Karpas-422 (cell line): ENCODE measurements at regions not wholly inside any gene's neighbourhood (a gene's known extent, or its start where the extent isn't known, plus 50 kb on each side); places are given as distances from the start of the nearest gene placed in this dataset.

Experiments
- DNase-seq: peaks from one replicate; pipeline ENCODE4 v3.0.0-alpha.2; 2015
- H2AFZ ChIP-seq: fragments of 200-600 bp; sonication (generic); 2 replicates; pipeline ENCODE4 v1.6.1; 2014; ENCODE audit warnings: antibody characterized with exemption, low read length, mixed read lengths
- H3K27ac ChIP-seq: fragments of 200-600 bp; sonication (generic); 2 replicates; pipeline ENCODE4 v1.5.1; 2014; ENCODE audit warnings: mild to moderate bottlenecking, low read length, moderate library complexity
- H3K27me3 ChIP-seq: fragments of 200-600 bp; sonication (generic); 2 replicates; pipeline ENCODE4 v1.6.1; 2014; ENCODE audit warnings: low read length, mixed read lengths
- H3K36me3 ChIP-seq: fragments of 200-600 bp; sonication (generic); 2 replicates; pipeline ENCODE4 v1.6.1; 2014; ENCODE audit warnings: low read length, mixed read lengths; ENCODE audit not compliant: insufficient read depth
- H3K4me1 ChIP-seq: fragments of 200-600 bp; sonication (generic); 2 replicates; pipeline ENCODE4 v1.6.1; 2014; ENCODE audit warnings: mild to moderate bottlenecking, low read length, mixed read lengths
- H3K4me2 ChIP-seq: fragments of 200-600 bp; sonication (generic); 2 replicates; pipeline ENCODE4 v1.6.1; 2014; ENCODE audit warnings: low read length, low read depth, mild to moderate bottlenecking; ENCODE audit not compliant: poor library complexity, severe bottlenecking
- H3K4me3 ChIP-seq: fragments of 200-600 bp; sonication (generic); 2 replicates; pipeline ENCODE4 v1.5.1; 2014; ENCODE audit warnings: mild to moderate bottlenecking, antibody characterized with exemption, low read length, mixed read lengths
- H3K79me2 ChIP-seq: fragments of 200-600 bp; sonication (generic); 2 replicates; pipeline ENCODE4 v1.6.1; 2014; ENCODE audit warnings: mild to moderate bottlenecking, low read length, mixed read lengths
- H3K9ac ChIP-seq: fragments of 200-600 bp; sonication (generic); 2 replicates; pipeline ENCODE4 v1.6.0; 2014; ENCODE audit warnings: low read length
- H3K9me2 ChIP-seq: fragments of 200-600 bp; sonication (generic), shearing (Covaris generic); replicated peaks from 2 replicates; pipeline ENCODE4 v1.6.0; 2014; ENCODE audit warnings: mild to moderate bottlenecking, low read length, moderate library complexity; ENCODE audit not compliant: insufficient read depth
- H3K9me3 ChIP-seq: fragments of 300-700, 200-600 bp; sonication (generic); 2 replicates; pipeline ENCODE4 v1.6.1; 2014; ENCODE audit warnings: low read length, mixed read lengths
- H4K20me1 ChIP-seq: fragments of 200-600 bp; sonication (generic); 2 replicates; pipeline ENCODE4 v1.6.1; 2014; ENCODE audit warnings: mild to moderate bottlenecking, antibody characterized with exemption, low read length, low read depth; ENCODE audit not compliant: insufficient read depth

GRCh38 chr13:40197936-40198595, 468.4 kb downstream of the FOXO1 start:
- Histone ChIP-seq H3K9me2 (no peaks in the 10 kb centered on the region), H3K36me3 (no peaks in the 10 kb centered on the region), H3K4me2 (no peak overlapping the region), H3K27ac (no peak overlapping the region), H3K79me2 (no peaks in the 10 kb centered on the region), H3K4me1 (peaks cover 7% of the 10 kb centered on the region; the same call in 1 of the 2 replicates), H3K4me3 (no peak overlapping the region), H3K9me3 (no peaks in the 10 kb centered on the region), H2AFZ (no peak overlapping the region), H3K27me3 (no peaks in the 10 kb centered on the region), H3K9ac (no peak overlapping the region), H4K20me1 (no peaks in the 10 kb centered on the region)
- DNase-seq: no peak

GRCh38 chr13:40200273-40200978, 466.0 kb downstream of the FOXO1 start:
- no peak for DNase-seq
- no peaks in the 10 kb centered on the region for H3K9me2 ChIP-seq
- H3K9me3 ChIP-seq: no peaks in the 10 kb centered on the region
- peaks cover 10% of the 10 kb centered on the region; the same call in 1 of the 2 replicates for H3K4me1 ChIP-seq
- no peak overlapping the region for H3K4me3 ChIP-seq
- no peaks in the 10 kb centered on the region for H3K27me3 ChIP-seq
- H3K4me2 ChIP-seq: no peak overlapping the region
- H3K36me3 ChIP-seq: no peaks in the 10 kb centered on the region; the same call in 1 of the 2 replicates
- no peak overlapping the region for H3K9ac ChIP-seq
- no peaks in the 10 kb centered on the region for H4K20me1 ChIP-seq
- H3K79me2 ChIP-seq: no peaks in the 10 kb centered on the region
- no peak overlapping the region for H3K27ac ChIP-seq
- H2AFZ ChIP-seq: no peak overlapping the region

GRCh38 chr13:40204246-40204645, 462.2 kb downstream of the FOXO1 start:
- Histone ChIP-seq H3K79me2 (no peaks in the 10 kb centered on the region), H4K20me1 (no peaks in the 10 kb centered on the region), H3K27me3 (no peaks in the 10 kb centered on the region), H3K9me2 (no peaks in the 10 kb centered on the region), H3K4me1 (peaks cover 28% of the 10 kb centered on the region), H3K9me3 (no peaks in the 10 kb centered on the region), H3K36me3 (no peaks in the 10 kb centered on the region; the same call in 1 of the 2 replicates), H3K4me2 (no peak overlapping the region), H2AFZ (no peak overlapping the region), H3K27ac (no peak overlapping the region), H3K9ac (no peak overlapping the region), H3K4me3 (no peak overlapping the region)
- DNase-seq: peak; percentile 64

DNA sequence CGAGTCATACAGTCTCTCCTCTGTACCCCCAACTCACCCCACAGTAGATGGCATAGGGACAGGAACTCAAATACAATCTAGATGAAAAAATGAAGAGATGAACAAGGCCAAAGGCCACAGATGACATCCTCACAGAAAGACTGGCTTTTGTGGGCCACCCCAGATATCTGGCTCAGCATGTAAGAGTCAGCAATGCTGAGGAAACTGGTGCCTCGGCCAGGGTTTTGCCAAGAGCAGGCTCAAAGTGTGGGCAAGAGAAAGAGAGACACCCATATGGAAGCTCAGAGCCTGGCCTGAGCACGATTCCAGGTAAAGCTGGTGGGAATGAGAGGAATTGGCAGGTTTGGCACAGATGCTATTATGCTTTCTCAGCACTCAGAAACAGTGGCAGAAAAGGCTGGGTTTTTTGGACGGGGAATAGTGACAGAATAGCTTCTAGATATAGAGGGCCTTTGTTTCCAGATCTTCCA, 460.6 kb downstream of the FOXO1 start:
- no peaks in the 10 kb centered on the region for H3K79me2 ChIP-seq
- no peak overlapping the region for H3K4me2 ChIP-seq
- no peak for DNase-seq
- H3K4me1 ChIP-seq: peaks cover 22% of the 10 kb centered on the region
- no peak overlapping the region for H3K4me3 ChIP-seq
- no peaks in the 10 kb centered on the region for H3K9me2 ChIP-seq
- H3K9me3 ChIP-seq: no peaks in the 10 kb centered on the region
- H3K9ac ChIP-seq: no peak overlapping the region
- no peaks in the 10 kb centered on the region for H3K27me3 ChIP-seq
- no peaks in the 10 kb centered on the region for H4K20me1 ChIP-seq
- H3K36me3 ChIP-seq: no peaks in the 10 kb centered on the region; the same call in 1 of the 2 replicates
- no peak overlapping the region for H3K27ac ChIP-seq
- H2AFZ ChIP-seq: 0 out of 2 replicates have a peak overlapping the region, but pooled peaks have one; percentile 92

- H3K27me3 ChIP-seq: no peaks in the 10 kb centered on the region
- DNase-seq: peak; percentile 63
- H3K4me3 ChIP-seq: peak overlapping the region; percentile 3; the same call in 1 of the 2 replicates
- peak overlapping the region; percentile 52 for H3K27ac ChIP-seq
- no peaks in the 10 kb centered on the region; the same call in 1 of the 2 replicates for H3K36me3 ChIP-seq
- H3K4me1 ChIP-seq: peaks cover 22% of the 10 kb centered on the region
- no peaks in the 10 kb centered on the region for H4K20me1 ChIP-seq
- H3K79me2 ChIP-seq: no peaks in the 10 kb centered on the region
- H3K9ac ChIP-seq: peak overlapping the region; percentile 25; the same call in 1 of the 2 replicates
- H3K9me2 ChIP-seq: no peaks in the 10 kb centered on the region
- peak overlapping the region; percentile 92 for H2AFZ ChIP-seq
- H3K9me3 ChIP-seq: no peaks in the 10 kb centered on the region
- H3K4me2 ChIP-seq: peak overlapping the region; percentile 42
Measured at GRCh38 chr13:40206241-40207000, 460.0 kb downstream of the FOXO1 start.

GRCh38 chr13:40207001-40207478, 459.4 kb downstream of the FOXO1 start:
- H3K36me3 ChIP-seq: no peaks in the 10 kb centered on the region; the same call in 1 of the 2 replicates
- H3K9me2 ChIP-seq: no peaks in the 10 kb centered on the region
- H3K79me2 ChIP-seq: no peaks in the 10 kb centered on the region
- H3K4me3 ChIP-seq: peak overlapping the region; percentile 3; the same call in 1 of the 2 replicates
- peak overlapping the region; percentile 42 for H3K4me2 ChIP-seq
- H3K9ac ChIP-seq: 0 out of 2 replicates have a peak overlapping the region, but pooled peaks have one; percentile 25
- H3K27ac ChIP-seq: peak overlapping the region; percentile 52
- no peaks in the 10 kb centered on the region for H4K20me1 ChIP-seq
- H3K27me3 ChIP-seq: no peaks in the 10 kb centered on the region
- H3K9me3 ChIP-seq: no peaks in the 10 kb centered on the region
- H2AFZ ChIP-seq: peak overlapping the region; percentile 92
- DNase-seq: peak; percentile 66
- H3K4me1 ChIP-seq: peaks cover 22% of the 10 kb centered on the region

- H3K79me2 ChIP-seq: no peaks in the 10 kb centered on the region
- H3K9ac ChIP-seq: no peak overlapping the region
- no peaks in the 10 kb centered on the region for H3K9me3 ChIP-seq
- H3K27me3 ChIP-seq: no peaks in the 10 kb centered on the region
- no peaks in the 10 kb centered on the region; the same call in 1 of the 2 replicates for H3K36me3 ChIP-seq
- H3K9me2 ChIP-seq: no peaks in the 10 kb centered on the region
- no peak overlapping the region for H3K27ac ChIP-seq
- no peaks in the 10 kb centered on the region for H4K20me1 ChIP-seq
- no peak overlapping the region for H3K4me3 ChIP-seq
- no peak overlapping the region for H3K4me2 ChIP-seq
- H2AFZ ChIP-seq: no peak overlapping the region
- no peak for DNase-seq
- peaks cover 22% of the 10 kb centered on the region for H3K4me1 ChIP-seq
Measured at GRCh38 chr13:40208517-40208916, 457.9 kb downstream of the FOXO1 start.
